ENCODE measurements at regions not wholly inside any gene's neighbourhood (a gene's known extent, or its start where the extent isn't known, plus 50 kb on each side); places are given as distances from the start of the nearest gene placed in this dataset.

DNA sequence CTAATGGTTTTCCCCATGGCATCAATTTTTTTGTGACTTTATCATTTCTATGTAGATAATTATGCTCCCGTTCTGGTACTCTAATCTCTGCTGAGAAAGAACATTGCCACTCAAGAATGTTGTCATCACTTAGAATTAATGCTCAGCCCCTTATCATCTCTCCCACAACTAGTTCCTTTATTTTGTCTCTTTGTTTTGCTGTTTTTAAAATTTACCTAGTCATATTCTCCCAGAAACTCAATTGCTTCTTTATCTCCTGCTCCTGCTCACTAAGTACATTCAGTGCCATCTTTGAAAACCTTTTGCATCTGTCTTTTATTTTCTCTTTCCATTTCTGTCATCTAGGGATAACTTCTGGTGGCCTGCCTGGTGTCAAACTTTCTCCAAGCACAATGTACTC lies 324.9 kb upstream of the MTPN start:
- no peak for DNase-seq (ENCODE audit: low spot score)
- Histone ChIP-seq H3K36me3 (replicated peaks; ENCODE audit: insufficient read depth, low read depth) (no peaks in the 10 kb centered on the region), H4K20me1 (ENCODE audit: insufficient read depth, poor library complexity, severe bottlenecking) (no peaks in the 10 kb centered on the region), H3K27ac (no peak overlapping the region), H3K4me2 (no peak overlapping the region), H3K4me1 (ENCODE audit: insufficient read depth) (no peaks in the 10 kb centered on the region), H3K4me3 (no peak overlapping the region), H2AFZ (no peak overlapping the region), H3K9me2 (replicated peaks; ENCODE audit: insufficient read depth) (no peaks in the 10 kb centered on the region), H3K27me3 (no peaks in the 10 kb centered on the region), H3K79me2 (no peaks in the 10 kb centered on the region), H3K9me3 (ENCODE audit: low read depth) (no peaks in the 10 kb centered on the region)
- TF ChIP-seq EZH2phosphoT487 (IDR thresholded peaks at IDR 0.05; ENCODE audit: low read depth, severe bottlenecking, unreplicated experiment) = no peak
- TF ChIP-seq EZH2 (IDR thresholded peaks at IDR 0.05; ENCODE audit: borderline replicate concordance) = no peak
- TF ChIP-seq, protein P1, sequence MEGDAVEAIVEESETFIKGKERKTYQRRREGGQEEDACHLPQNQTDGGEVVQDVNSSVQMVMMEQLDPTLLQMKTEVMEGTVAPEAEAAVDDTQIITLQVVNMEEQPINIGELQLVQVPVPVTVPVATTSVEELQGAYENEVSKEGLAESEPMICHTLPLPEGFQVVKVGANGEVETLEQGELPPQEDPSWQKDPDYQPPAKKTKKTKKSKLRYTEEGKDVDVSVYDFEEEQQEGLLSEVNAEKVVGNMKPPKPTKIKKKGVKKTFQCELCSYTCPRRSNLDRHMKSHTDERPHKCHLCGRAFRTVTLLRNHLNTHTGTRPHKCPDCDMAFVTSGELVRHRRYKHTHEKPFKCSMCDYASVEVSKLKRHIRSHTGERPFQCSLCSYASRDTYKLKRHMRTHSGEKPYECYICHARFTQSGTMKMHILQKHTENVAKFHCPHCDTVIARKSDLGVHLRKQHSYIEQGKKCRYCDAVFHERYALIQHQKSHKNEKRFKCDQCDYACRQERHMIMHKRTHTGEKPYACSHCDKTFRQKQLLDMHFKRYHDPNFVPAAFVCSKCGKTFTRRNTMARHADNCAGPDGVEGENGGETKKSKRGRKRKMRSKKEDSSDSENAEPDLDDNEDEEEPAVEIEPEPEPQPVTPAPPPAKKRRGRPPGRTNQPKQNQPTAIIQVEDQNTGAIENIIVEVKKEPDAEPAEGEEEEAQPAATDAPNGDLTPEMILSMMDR (IDR thresholded peaks at IDR 0.05; ENCODE audit: poor library complexity) = no peak
- 67% methylated on average over 1 of the region's 1 CpG for WGBS (ENCODE audit: low lambda C conversion rate, missing lambda C conversion rate)

DNA sequence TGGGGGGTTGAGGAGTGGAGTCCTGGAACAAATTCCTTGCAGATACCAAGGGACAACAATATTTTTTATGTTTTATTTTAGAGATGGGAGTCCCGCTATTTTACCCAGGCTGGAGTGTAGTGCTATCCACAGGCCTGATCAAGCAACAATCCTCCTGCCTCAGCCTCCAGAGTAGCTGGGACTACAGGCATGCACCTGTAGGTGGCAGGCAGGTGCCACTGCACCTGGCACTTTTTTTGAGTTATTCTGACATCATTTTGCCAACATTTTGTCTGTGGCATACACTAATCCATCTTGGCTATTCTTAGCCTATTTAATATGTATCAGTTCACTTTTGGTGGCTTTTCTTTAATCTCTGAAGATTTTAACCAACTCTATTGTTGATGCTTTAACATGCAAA lies 317.8 kb upstream of the MTPN start:
- no peak overlapping the region for H3K27ac ChIP-seq
- H3K79me2 ChIP-seq = no peaks in the 10 kb centered on the region
- H3K9me3 ChIP-seq (ENCODE audit: low read depth) = no peaks in the 10 kb centered on the region
- H3K4me3 ChIP-seq = no peak overlapping the region
- 100% methylated on average over 1 of the region's 1 CpG for WGBS (ENCODE audit: low lambda C conversion rate, missing lambda C conversion rate)
- H3K4me1 ChIP-seq (ENCODE audit: insufficient read depth) = no peaks in the 10 kb centered on the region
- no peak overlapping the region for H3K4me2 ChIP-seq
- TF ChIP-seq EZH2 (IDR thresholded peaks at IDR 0.05; ENCODE audit: borderline replicate concordance) (no peak), EZH2phosphoT487 (IDR thresholded peaks at IDR 0.05; ENCODE audit: low read depth, severe bottlenecking, unreplicated experiment) (no peak)
- TF ChIP-seq, protein P1 (IDR thresholded peaks at IDR 0.05; ENCODE audit: poor library complexity) = no peak
- H3K9me2 ChIP-seq (replicated peaks; ENCODE audit: insufficient read depth) = no peaks in the 10 kb centered on the region
- no peaks in the 10 kb centered on the region for H3K36me3 ChIP-seq (replicated peaks; ENCODE audit: insufficient read depth, low read depth)
- H4K20me1 ChIP-seq (ENCODE audit: insufficient read depth, poor library complexity, severe bottlenecking) = no peaks in the 10 kb centered on the region
- H2AFZ ChIP-seq = no peak overlapping the region
- no peak for DNase-seq (ENCODE audit: low spot score)
- no peaks in the 10 kb centered on the region for H3K27me3 ChIP-seq

DNA sequence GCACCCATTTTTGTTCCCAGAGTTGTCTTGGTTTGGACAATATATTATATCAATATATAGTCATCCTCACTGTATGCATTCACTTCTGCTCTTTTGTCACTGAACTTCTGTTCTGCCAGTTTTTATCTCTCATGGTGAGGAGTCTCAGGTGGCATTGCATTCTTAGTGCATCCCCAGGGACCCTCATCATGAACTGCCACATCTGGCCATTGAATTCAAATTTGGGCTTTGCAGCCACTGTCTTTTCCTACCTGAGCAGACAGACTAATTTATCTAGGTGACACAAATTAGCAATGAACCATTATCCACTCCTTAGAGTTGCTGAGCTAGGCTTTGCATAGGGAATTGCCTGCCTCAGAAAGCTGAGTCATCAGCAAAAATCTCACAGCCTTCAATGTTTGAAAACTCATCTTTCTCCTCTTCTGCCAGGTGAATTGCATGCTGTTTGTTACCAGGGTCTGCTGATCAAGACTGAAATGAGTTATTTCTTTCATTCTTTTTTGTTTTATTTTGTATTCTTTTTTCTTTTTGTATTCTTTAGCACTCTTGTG lies 316.8 kb upstream of the MTPN start:
- DNase-seq (ENCODE audit: low spot score) = no peak
- no peaks in the 10 kb centered on the region for H3K27me3 ChIP-seq
- no peak overlapping the region for H3K4me3 ChIP-seq
- H4K20me1 ChIP-seq (ENCODE audit: insufficient read depth, poor library complexity, severe bottlenecking) = no peaks in the 10 kb centered on the region
- TF ChIP-seq EZH2phosphoT487 (IDR thresholded peaks at IDR 0.05; ENCODE audit: low read depth, severe bottlenecking, unreplicated experiment) (no peak), EZH2 (IDR thresholded peaks at IDR 0.05; ENCODE audit: borderline replicate concordance) (no peak)
- TF ChIP-seq, protein P1 (IDR thresholded peaks at IDR 0.05; ENCODE audit: poor library complexity) = no peak
- no peaks in the 10 kb centered on the region for H3K4me1 ChIP-seq (ENCODE audit: insufficient read depth)
- H3K9me3 ChIP-seq (ENCODE audit: low read depth) = no peaks in the 10 kb centered on the region
- no peaks in the 10 kb centered on the region for H3K79me2 ChIP-seq
- no peak overlapping the region for H3K4me2 ChIP-seq
- H2AFZ ChIP-seq = no peak overlapping the region
- H3K27ac ChIP-seq = no peak overlapping the region
- no peaks in the 10 kb centered on the region for H3K9me2 ChIP-seq (replicated peaks; ENCODE audit: insufficient read depth)
- H3K36me3 ChIP-seq (replicated peaks; ENCODE audit: insufficient read depth, low read depth) = no peaks in the 10 kb centered on the region

DNA sequence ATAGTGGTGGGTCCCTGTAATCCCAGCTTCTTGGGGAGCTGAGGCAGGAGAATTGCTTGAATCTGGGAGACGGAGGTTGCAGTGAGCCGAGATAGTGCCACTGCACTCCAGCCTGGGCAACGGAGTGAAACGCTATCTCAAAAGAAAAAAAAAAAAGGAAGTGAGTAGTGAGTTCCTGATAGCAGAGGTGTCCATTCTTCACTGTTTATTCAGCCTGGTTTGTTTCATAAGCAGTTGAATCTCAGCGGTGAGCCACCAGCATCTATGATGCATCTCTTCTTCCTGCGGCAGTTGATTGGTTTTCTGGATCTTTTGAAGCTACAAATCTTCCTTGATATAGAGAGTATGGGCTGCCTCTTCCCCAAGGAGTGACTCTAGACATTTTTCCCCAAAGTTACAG lies 316.1 kb upstream of the MTPN start:
- Histone ChIP-seq H3K4me1 (ENCODE audit: insufficient read depth) (no peaks in the 10 kb centered on the region), H2AFZ (no peak overlapping the region), H3K4me2 (no peak overlapping the region), H3K36me3 (replicated peaks; ENCODE audit: insufficient read depth, low read depth) (no peaks in the 10 kb centered on the region), H3K4me3 (no peak overlapping the region), H3K79me2 (no peaks in the 10 kb centered on the region), H3K27ac (no peak overlapping the region), H3K9me3 (ENCODE audit: low read depth) (no peaks in the 10 kb centered on the region), H3K9me2 (replicated peaks; ENCODE audit: insufficient read depth) (no peaks in the 10 kb centered on the region), H4K20me1 (ENCODE audit: insufficient read depth, poor library complexity, severe bottlenecking) (no peaks in the 10 kb centered on the region), H3K27me3 (no peaks in the 10 kb centered on the region)
- WGBS (ENCODE audit: low lambda C conversion rate, missing lambda C conversion rate) = 65% methylated on average over 6 of the region's 6 CpGs
- DNase-seq (ENCODE audit: low spot score) = no peak
- TF ChIP-seq EZH2 (IDR thresholded peaks at IDR 0.05; ENCODE audit: borderline replicate concordance) (no peak), EZH2phosphoT487 (IDR thresholded peaks at IDR 0.05; ENCODE audit: low read depth, severe bottlenecking, unreplicated experiment) (no peak)
- TF ChIP-seq, protein P1 (IDR thresholded peaks at IDR 0.05; ENCODE audit: poor library complexity) = no peak
